Midbrain (tissue), 1 donor: ENCODE measurements at regions not wholly inside any gene's neighbourhood (a gene's known extent, or its start where the extent isn't known, plus 50 kb on each side); places are given as distances from the start of the nearest gene placed in this dataset.

ENCODE experiments used
- DNase-seq: peaks from one replicate; lab custom pipeline; 2025; lab: John Stamatoyannopoulos, UW

DNA sequence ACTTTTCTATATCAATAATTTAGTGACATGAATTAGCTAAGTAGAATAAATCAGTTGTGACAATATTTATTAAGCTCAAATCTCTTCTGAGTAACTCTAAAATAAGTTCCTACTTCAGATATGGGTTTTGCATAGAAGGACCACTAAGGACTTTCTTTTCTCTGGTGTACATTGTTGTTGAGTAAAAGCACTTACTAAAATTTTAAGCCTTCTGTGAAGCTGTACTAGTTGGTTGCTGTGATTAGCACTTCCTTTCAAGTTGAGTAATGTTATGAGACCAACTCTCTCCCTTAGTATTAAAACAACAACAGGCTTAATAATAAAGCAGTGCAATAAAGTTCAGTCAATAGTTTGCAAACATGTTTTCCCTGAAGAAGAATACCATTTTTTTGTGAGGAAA, 667.4 kb upstream of the NDST4 start:
- no peak for DNase-seq

DNA sequence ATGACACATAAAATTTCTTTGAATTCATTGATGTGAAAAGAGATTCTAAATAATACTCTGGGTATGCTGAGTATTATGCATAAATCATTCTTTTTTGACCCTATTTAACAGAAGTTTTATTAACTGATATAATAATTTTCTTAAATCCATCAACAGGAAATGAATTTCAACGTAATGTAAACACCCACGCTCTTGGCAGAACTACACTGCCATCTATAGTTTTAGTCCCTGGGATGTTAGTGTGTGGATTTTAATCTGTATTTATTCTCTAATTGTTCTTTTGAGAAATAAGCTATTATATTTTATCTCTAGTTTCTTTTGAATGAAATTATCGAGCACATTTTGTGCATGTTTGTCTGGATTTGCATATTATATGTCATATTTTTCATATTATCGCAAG, 666.8 kb upstream of the NDST4 start:
- no peak for DNase-seq

DNA sequence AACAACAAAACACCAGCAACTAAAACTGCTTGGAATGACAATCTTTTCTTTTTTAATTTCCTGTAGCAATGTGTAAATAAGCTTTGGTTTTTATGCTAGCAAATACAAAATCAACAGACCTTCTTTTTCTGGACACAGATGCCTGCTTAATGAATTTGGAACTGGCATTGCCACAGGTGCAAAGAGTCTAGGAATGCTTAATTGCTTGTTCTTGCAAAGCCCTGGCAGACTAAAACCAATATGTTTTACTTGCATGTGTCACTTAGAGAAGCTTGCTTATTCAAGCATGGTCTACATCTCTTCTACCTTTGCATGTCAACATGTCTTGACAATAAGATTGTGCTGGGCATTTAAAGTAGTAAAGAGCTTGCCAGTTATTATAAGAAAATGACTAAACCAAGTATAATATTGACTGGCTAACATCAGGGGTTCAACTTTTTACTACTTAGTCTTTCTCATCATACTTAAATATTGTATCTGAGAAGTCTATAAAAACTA, 656.7 kb upstream of the NDST4 start:
- no peak for DNase-seq

DNA sequence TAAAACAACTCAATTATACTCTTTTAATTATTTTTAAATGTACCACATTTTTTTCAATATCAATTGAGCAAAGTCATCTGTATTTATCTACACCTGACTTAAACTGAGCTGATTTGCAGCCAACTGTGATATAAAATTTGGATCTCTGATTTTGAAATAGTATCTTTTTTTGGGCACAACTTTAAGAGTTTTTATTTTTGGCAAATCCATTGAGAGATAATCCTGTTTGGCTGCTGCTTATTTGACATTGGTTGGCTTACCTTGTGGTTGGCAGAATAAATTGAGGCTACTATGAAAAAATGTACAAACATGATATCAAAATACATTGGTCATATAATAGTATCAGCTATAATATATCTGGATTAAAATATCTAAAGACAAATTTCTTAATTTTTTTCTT, 656.0 kb upstream of the NDST4 start:
- no peak for DNase-seq

DNA sequence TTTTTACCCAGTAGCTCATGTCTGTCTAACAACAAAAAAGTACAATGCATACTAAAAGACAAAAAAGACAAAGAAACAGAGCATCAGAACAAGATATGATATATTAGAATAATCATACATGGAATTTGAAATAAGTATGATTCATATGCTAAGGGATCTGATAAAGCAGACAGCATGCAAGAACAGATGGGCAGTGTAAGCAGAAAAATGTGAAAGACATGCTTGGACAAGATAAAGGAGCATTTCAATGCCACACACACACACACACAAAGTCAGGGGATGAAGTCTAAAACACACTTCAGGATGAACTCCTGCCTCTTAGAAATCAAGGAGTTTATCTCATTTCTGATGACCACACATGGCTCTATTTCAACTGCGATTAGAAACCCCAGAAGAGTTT, 649.6 kb upstream of the NDST4 start:
- no peak for DNase-seq

DNA sequence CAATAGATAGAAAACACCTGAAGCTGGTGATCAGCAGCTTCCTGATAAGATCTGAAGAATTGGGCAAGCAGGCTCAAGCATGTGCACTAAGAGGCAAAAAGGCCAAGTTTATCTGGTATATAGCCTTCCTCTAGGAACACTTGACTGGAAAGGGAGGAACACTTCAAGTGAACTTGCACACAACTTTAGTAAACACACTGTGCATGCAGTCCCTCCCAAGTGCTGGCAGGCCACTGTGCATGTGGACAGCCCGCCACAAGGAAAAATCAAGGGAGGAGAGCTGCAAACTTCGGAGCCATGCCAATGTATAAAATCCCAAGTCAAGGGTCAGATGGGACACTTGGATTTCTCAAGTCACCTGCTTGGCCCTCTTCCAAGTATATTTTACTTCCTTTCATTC, 645.8 kb upstream of the NDST4 start:
- no peak for DNase-seq

DNA sequence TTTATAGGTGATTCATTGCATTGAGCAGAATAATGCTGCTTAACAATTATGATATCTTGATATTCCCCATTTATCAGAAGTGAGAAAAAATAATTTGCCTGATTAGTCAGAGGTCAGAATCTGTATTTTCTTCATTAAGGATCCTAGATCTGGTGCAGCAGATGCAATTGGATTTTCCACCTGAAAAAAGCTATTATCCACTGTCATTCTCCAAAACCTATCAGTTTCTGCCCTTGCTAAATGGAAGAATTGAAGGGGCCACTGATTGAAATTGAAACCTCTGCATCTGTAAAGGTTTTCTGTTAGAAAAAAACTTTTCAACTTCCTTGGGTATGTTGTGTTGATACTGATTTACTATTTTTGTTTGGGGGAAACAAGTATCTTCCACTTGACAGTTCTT, 636.0 kb upstream of the NDST4 start:
- no peak for DNase-seq

DNA sequence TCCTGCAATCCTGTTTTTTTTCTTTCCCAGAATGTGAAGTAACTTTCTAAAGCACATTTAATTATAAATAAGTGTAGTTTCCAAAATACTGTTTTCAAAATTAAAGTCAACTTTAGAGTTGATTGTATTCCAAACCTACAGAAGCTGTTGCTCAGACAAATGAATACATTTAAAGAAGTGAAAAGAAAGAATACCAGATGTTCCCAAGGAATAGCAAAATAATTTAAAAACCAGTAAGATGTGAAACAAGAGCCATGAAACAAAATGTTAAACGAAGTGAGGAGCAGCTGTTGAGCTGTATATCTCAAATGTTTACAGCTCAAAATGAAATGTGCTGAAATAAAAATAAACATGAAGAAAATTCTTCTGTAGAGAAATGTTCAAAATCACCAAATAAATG, 627.4 kb upstream of the NDST4 start:
- no peak for DNase-seq

DNA sequence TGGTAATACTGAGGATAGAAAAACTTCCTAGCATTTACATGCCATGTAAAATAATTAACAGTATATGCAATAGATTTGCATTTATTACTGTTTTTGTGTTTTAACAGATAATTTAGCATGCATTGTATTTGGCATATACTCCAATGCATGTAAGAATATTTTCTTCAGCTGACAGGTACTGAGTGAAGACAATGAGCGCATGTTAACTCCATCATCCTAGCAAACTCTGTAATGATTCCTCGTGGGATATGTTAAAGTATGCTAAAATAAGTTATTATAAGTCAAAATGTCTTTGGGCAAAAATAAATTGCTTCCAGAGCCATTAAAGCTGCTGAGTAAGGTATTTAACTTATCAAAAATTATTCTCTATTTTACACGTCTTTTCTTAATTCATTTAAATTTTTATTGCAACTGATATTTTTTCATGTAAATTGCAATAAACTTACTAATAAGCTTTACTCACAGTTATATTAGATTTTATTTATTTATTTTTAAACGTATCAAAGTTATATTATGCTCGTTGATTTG, 616.4 kb upstream of the NDST4 start:
- no peak for DNase-seq

DNA sequence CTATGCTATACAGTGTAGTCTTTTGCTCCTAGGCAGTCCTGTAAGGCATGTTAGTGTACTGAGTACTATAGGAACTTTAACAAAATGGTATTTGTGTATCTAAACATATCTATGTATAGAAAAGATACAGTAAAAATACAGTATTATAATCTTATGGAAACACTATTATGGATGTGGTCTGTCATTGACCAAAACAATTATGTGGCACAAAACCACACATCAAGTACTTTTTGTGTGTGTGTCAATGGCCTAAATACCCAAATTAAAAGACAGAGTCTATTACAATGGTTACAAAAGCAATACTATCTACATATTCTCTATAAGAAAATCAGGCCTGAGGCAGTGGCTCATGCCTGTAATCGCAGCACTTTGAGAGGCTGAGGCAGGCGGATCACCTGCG, 610.2 kb upstream of the NDST4 start:
- no peak for DNase-seq

DNA sequence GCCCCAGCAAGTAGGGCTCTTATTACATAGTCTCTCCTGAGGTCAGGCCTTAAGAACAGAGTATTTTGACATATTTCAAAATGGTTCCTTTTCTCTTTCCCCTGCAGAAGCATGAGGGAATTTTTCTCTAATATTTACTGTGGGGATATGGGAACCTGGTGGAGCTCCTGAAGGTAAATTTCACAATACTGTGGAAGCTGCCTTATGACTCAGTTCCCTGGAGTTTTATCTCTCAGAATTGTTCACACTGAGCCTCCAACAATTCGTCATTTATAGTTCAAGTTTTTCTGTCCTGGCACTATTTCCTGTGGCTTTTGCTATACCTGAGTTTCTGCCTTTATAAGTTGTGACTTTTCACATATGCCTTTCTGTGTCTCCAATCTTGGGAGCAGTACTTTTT, 607.2 kb upstream of the NDST4 start:
- DNase-seq = no peak

DNA sequence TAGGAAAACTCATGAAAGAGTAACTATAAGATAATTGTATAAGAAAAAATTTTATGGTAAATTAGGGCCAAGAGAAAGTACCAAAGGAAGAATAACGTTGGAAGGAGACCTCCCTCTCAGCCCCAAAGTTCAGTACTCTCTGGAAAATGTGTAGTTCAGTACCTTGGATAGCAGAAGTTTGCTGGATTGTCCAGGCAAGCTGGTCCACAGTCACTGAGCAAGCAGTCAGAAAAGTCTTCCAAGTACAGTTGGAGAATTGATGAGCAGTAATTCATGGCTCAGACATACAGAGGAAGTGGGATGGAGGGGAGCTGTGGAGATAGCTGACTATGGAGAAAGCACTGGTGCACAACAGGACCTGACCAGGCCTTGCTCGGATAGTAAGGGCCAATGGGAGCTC, 598.2 kb upstream of the NDST4 start:
- no peak for DNase-seq

DNA sequence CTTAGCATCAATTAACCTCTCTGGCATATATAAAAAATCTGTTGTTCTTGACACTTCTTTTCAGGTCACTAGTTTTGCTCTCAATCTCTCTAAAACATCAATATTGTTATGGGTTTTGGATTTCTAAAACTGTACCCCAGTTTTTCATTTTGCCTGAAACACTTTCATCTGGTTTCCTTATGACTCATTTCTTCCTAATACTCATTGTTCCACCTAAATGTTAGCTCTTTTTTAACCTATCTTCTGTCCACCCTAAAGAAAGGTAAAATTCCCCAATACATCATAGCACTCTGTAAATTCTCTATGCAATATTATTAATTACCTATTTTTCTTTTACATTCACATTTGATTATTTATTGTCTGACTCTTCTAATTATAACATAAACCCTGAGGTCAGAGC, 575.5 kb upstream of the NDST4 start:
- no peak for DNase-seq

DNA sequence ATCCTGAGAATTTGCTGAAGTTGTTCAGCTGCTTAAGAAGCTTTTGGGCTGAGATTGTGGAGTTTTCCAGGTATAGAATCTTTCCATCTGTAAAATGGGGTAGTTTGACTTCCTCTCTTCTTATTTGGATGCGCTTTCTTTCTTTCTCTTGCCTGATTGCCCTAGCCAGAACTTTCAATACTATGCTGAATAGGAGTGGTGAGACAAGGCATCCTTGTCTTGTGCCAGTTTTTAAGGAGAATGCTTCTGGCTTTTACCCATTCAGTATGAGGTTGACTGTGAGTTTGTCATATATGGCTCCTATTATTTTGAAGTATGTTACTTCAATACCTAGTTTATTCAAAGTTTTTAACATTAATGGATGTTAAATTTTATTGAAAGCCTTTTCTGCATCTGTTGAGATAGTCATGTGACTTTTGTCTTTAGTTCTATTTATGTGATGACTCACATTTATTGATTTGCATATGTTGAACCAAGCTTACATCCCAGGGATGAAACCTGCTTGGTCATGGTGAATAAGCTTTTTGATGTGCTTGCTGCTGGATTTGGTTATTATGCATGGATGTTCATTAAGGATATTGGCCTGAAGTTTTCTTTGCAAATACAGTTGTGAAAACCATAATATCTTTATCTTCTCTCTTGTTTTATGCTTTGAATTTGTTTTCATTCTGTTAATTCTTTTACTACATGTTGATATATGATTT, 573.8 kb upstream of the NDST4 start:
- no peak for DNase-seq

DNA sequence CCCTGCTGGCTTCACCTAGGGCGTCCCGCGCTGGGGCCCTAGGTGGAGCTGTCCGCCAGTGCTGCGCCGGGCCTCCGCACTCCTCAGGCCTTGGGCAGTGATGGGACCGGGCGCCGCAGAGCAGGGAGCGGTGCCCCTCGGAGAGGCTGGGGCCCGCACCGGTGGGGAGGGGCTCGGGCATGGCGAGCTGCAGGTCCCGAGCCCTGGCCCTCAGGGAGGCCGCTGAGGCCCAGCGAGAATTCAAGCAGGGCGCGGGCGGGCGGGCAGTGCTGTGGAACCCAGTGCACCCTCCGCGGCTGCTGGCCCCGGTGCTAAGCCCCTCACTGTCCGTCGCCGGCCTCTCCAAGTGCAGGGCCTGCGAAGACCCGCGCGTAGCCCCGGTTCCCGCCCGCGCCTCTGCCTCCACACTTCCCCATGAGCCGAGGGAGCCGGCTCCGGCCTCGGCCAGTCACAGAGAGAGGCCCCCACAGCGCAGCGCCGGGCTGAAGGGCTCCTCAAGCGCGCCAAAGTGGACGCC, 565.1 kb upstream of the NDST4 start:
- DNase-seq = no peak

DNA sequence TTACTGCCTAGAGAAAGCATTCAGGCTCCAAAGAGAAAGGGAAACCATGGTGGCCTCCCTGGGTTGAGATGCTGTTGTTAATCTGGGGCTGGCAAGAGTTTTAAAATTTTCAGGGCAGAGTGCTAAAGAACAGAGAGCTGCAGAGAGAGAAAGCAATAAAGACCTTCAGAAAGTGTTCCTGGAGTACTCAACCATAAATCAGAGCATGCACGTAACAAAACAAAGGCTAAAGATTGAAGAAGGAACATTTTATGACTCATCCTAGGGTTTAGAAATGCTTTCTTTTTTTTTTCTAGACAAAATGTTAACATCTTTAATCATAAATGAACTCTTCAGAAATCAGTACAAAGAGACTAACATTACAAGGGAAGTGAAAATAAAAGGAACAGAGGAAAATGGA, 562.3 kb upstream of the NDST4 start:
- no peak for DNase-seq

DNA sequence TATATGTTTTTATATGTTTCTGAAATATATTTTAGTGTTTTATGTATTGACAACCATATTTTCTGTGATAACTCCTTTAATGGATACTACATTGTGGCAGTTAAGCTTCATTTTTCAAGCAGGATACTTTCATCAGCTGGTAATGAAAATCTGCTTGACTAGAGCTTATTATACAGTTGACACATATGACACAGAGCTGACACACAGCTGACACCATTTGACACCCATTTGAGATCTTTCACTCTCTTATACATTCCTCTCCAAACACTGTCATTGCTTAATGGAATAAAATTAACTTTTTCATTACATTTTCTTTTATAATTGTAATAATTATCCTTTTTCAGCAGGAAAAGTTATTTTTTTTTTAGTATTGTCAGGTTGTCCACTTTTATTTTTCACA, 561.1 kb upstream of the NDST4 start:
- no peak for DNase-seq

DNA sequence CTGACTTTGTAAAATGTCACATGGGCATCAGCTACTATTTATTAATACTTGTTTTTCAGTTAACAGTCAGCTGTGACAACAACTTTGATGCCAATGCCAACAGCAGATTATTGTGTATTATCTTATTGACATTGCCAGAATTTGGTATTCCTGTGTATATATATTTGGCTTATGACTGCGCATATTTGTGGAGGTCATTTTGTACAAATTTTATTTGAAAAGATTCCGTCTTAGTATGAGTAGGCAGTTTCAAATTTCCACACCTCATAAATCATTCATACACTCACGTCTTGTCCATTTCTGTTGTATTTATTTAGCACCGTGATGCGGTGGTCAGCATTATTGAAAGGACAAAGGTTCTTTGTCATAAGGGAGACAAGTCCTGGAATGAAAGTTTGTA, 558.2 kb upstream of the NDST4 start:
- DNase-seq = no peak

DNA sequence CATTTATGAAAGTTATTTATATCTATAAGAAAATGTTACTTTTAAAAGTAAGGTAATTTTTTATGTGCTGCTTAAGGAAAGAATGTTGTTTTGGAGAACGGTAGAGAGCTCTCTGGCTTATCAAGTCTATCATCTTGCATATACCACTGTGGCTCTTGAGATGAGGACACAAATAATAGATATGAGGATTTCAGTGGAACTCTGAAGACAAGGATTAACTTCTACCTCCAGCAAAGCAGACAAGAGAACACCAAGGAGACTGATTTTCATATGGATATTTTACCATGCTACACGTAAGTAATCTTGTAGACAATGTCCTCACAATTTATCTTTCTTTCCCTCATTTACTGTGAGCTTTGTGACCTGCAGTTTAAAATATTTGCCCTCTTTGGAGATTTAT, 557.5 kb upstream of the NDST4 start:
- DNase-seq = no peak

DNA sequence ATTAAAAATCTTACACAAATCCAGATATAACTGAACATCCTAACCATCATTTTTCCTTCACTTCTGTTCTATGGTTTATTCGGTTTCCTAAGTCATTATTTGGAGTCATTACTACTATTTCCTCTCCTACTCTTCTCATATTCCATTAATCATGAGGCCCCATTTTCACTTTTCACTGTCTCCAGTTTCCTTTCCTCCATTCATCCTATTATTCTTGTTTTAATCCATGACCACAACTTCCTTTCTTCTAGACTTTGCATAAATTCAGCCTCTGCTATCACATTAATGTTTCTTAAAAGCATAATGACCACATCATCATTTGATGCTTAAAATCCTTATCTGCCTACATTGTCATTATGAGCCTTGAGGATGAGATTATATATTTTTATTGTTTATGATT, 555.0 kb upstream of the NDST4 start:
- no peak for DNase-seq

DNA sequence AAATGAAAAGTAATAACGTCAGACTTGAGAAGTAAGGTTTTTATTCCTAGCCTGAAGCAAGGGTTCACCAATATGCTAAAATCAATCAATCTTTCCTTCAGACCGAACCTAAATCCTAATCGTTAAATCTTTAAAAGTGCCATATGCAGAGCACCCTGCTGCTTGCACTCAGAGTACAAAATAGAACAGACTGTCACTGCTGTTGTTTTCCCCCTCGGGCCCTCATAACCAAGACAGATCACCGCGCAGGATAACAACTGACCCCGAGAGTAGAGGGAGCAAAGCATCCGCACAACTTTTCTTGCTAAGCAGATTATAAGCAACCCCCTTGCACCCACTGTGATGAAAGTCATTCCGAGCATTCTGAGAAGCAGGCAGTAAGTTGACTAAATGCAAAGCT, 550.9 kb upstream of the NDST4 start:
- no peak for DNase-seq

DNA sequence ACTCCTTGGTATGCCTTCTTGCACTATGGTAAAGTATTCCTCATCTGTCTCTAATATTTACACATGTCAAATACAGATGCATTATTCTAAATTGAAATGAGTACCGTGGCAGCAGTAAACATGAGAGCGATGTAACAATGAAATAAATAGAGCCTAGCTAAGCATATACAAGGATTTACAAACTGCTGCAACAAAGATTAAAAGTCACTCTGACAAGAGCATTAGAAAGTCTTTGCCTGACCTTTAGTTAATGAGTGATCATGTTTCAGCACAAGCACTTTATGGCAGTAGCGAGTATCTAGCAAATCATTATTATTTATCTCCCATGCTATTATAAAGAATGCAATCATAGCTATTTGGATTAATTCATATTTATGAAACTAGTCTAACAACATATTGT, 547.0 kb upstream of the NDST4 start:
- DNase-seq = no peak

DNA sequence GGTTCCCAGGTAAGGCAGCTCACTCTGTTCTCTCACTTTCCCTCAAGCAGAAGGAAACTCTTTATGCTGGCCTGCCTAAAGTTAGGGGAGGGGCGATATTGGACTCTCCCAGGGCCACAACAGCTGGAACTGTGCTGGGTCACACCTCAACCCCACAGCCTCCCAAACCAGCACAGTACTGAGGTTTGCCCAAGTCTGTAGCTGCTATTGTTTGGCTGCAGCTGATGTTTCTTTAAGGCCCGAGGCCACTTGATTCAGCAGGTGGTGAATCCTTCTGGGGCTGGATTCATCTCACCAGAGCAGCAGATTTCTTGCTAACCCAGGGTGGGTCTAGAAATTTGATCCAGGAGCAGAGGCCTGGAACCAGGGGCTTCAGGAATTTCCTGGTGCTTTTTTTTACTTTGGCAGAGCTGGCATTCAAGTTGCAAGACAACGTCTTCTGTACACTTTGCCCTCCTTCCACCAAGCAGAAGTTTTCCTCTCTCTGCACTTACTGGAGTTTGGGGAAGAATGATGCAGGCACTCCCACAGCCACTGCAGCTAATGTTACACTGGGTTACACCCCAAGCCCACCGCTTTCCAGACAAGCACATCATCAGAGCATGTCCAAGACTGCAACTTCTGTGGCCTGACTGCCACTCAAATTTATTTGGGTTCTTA, 544.7 kb upstream of the NDST4 start:
- DNase-seq = no peak

DNA sequence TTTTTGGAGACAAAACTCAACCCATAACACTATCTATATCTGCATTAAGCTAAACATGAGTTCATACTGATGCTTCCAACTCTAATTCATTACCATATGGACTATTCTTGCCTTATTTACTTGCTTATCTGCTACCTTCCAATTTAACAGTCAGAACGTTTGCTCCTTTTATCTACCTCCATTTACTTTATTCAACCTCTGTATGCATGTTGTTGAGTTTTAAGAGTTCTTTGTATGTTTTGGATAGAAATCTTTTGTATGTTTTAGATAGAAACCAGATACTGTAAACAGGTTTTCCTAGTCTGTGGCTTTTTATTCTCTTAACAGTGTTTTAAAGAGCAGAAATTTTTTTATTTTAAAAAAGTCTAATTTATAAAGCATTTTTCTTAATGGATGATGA, 542.2 kb upstream of the NDST4 start:
- DNase-seq = no peak
